ENCODE measurements at regions not wholly inside any gene's neighbourhood (a gene's known extent, or its start where the extent isn't known, plus 50 kb on each side); places are given as distances from the start of the nearest gene placed in this dataset.

GRCh38 chr16:55242667-55243066, 81.3 kb upstream of the IRX6 start:
- no peak for TF ChIP-seq POLR2A (IDR thresholded peaks at IDR 0.05)
- TF ChIP-seq EP300 (IDR thresholded peaks at IDR 0.05), result no peak
- no peak for TF ChIP-seq CTCF (IDR thresholded peaks at IDR 0.05)
- no peak for TF ChIP-seq POLR2AphosphoS5 (IDR thresholded peaks at IDR 0.05)
- Histone ChIP-seq H3K27me3 (peaks cover 7% of the 10 kb centered on the region), H3K27ac (no peak overlapping the region), H3K4me1 (no peaks in the 10 kb centered on the region), H3K9me3 (no peaks in the 10 kb centered on the region), H3K36me3 (no peaks in the 10 kb centered on the region), H3K4me3 (no peak overlapping the region)
- DNase-seq (ENCODE audit: low spot score in 2 of 2), result no peak
- 79% methylated on average over 1 of the region's 3 CpGs for WGBS

GRCh38 chr16:55248058-55248457, 75.9 kb upstream of the IRX6 start:
- Histone ChIP-seq H3K27me3 (no peaks in the 10 kb centered on the region), H3K9me3 (no peaks in the 10 kb centered on the region), H3K27ac (no peak overlapping the region), H3K4me3 (no peak overlapping the region), H3K4me1 (peaks cover 4% of the 10 kb centered on the region), H3K36me3 (no peaks in the 10 kb centered on the region)
- TF ChIP-seq EP300 (IDR thresholded peaks at IDR 0.05), result no peak
- TF ChIP-seq POLR2A (IDR thresholded peaks at IDR 0.05), result no peak
- no peak for TF ChIP-seq POLR2AphosphoS5 (IDR thresholded peaks at IDR 0.05)
- no peak for TF ChIP-seq CTCF (IDR thresholded peaks at IDR 0.05)
- 74% methylated on average over 1 of the region's 1 CpG for WGBS
- no peak for DNase-seq (ENCODE audit: low spot score in 2 of 2)

- no peaks in the 10 kb centered on the region for H3K27me3 ChIP-seq
- DNase-seq (ENCODE audit: low spot score in 2 of 2), result no peak
- no peak overlapping the region for H3K27ac ChIP-seq
- H3K4me1 ChIP-seq, result peaks cover 4% of the 10 kb centered on the region
- TF ChIP-seq POLR2A (IDR thresholded peaks at IDR 0.05), result no peak
- TF ChIP-seq EP300 (IDR thresholded peaks at IDR 0.05), result no peak
- TF ChIP-seq CTCF (IDR thresholded peaks at IDR 0.05), result no peak
- no peak for TF ChIP-seq POLR2AphosphoS5 (IDR thresholded peaks at IDR 0.05)
- 71% methylated on average over 8 of the region's 8 CpGs for WGBS
- H3K9me3 ChIP-seq, result no peaks in the 10 kb centered on the region
- no peaks in the 10 kb centered on the region for H3K36me3 ChIP-seq
- no peak overlapping the region for H3K4me3 ChIP-seq
These were observed 75.5 kb upstream of the IRX6 start for GRCh38 chr16:55248494-55248893.

- Histone ChIP-seq H3K4me1 (peaks cover 4% of the 10 kb centered on the region), H3K36me3 (no peaks in the 10 kb centered on the region), H3K9me3 (no peaks in the 10 kb centered on the region), H3K4me3 (no peak overlapping the region), H3K27ac (no peak overlapping the region), H3K27me3 (no peaks in the 10 kb centered on the region)
- TF ChIP-seq EP300 (IDR thresholded peaks at IDR 0.05), result no peak
- TF ChIP-seq POLR2AphosphoS5 (IDR thresholded peaks at IDR 0.05), result no peak
- no peak for TF ChIP-seq CTCF (IDR thresholded peaks at IDR 0.05)
- TF ChIP-seq POLR2A (IDR thresholded peaks at IDR 0.05), result no peak
- no peak for DNase-seq (ENCODE audit: low spot score in 2 of 2)
- 74% methylated on average over 2 of the region's 2 CpGs for WGBS
These were observed 74.6 kb upstream of the IRX6 start for GRCh38 chr16:55249361-55249760.

- peaks cover 4% of the 10 kb centered on the region for H3K4me1 ChIP-seq
- no peak overlapping the region for H3K4me3 ChIP-seq
- no peak overlapping the region for H3K27ac ChIP-seq
- no peaks in the 10 kb centered on the region for H3K9me3 ChIP-seq
- no peak for DNase-seq (ENCODE audit: low spot score in 2 of 2)
- WGBS, result 81% methylated on average over 1 of the region's 1 CpG
- TF ChIP-seq EP300 (IDR thresholded peaks at IDR 0.05), result no peak
- no peak for TF ChIP-seq CTCF (IDR thresholded peaks at IDR 0.05)
- no peak for TF ChIP-seq POLR2A (IDR thresholded peaks at IDR 0.05)
- no peaks in the 10 kb centered on the region for H3K27me3 ChIP-seq
- H3K36me3 ChIP-seq, result no peaks in the 10 kb centered on the region
These were observed 74.1 kb upstream of the IRX6 start for GRCh38 chr16:55249936-55250335.
